Spleen (tissue), 7 donors: ENCODE measurements at regions not wholly inside any gene's neighbourhood (a gene's known extent, or its start where the extent isn't known, plus 50 kb on each side); places are given as distances from the start of the nearest gene placed in this dataset.

Experiments used
- POLR2A ChIP-seq, 3 donors: fragments of 450-650 bp; IDR thresholded peaks; one replicate each; pipeline ENCODE4 v1.5.1; 2017; ENCODE audit warnings: antibody characterized with exemption in 3 of 3, mild to moderate bottlenecking in 1 of 3
- POLR2AphosphoS5 ChIP-seq, 3 donors: sonication (generic); formaldehyde crosslinking; IDR thresholded peaks; one replicate each; pipeline ENCODE4 v1.5.1; 2017; ENCODE audit warnings: antibody characterized with exemption in 3 of 3
- TF ChIP-seq, protein P1 (sequence below), 11 experiments: fragments of 200-600 bp in 7 of 11; fragments of 450-650 bp in 4 of 11; sonication (generic) in 4 of 11; IDR thresholded peaks in 8 of 11; conservative IDR thresholded peaks in 3 of 11; 1 replicate in 7 of 11; 2 replicates in 4 of 11; pipeline versions ENCODE4 v1.4.0 to v1.8.0; 2016 to 2021; ENCODE audit warnings: antibody characterized with exemption in 11 of 11, inconsistent platforms in 4 of 11, mild to moderate bottlenecking in 1 of 11
- donor health status: DM: no; HTN: no; CAD: no; lungs with moderate emphysema.
- donor health status: DM: no; HTN: no; CAD: no.
- donor health status: DM: no; HTN: no; CAD: no.

DNA sequence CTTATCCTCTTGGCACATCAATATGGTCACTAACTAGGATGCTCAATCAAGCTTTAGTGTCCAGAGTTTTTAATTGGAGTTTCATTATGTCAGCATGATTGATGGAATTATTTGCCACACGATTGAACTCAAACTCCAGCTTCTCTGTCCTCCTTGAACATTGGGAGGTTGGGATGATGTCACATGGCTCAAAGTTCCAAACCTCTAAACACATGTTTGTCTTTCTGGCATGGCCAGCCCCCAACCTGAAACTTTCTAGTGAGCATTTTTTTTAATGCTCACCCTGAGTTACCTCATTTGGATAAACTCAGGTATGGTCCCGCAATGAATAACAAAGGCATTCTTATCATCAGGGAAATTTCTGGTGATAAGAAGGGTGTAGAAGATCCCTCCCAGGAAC lies 86.0 kb downstream of the RHOU start:
- TF ChIP-seq, protein P1, sequence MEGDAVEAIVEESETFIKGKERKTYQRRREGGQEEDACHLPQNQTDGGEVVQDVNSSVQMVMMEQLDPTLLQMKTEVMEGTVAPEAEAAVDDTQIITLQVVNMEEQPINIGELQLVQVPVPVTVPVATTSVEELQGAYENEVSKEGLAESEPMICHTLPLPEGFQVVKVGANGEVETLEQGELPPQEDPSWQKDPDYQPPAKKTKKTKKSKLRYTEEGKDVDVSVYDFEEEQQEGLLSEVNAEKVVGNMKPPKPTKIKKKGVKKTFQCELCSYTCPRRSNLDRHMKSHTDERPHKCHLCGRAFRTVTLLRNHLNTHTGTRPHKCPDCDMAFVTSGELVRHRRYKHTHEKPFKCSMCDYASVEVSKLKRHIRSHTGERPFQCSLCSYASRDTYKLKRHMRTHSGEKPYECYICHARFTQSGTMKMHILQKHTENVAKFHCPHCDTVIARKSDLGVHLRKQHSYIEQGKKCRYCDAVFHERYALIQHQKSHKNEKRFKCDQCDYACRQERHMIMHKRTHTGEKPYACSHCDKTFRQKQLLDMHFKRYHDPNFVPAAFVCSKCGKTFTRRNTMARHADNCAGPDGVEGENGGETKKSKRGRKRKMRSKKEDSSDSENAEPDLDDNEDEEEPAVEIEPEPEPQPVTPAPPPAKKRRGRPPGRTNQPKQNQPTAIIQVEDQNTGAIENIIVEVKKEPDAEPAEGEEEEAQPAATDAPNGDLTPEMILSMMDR (IDR thresholded peaks at IDR 0.05 in 8 of 11, conservative IDR thresholded peaks at IDR 0.05 in 3 of 11), result no peak
- TF ChIP-seq POLR2AphosphoS5 (IDR thresholded peaks at IDR 0.05) (no peak), POLR2A (IDR thresholded peaks at IDR 0.05) (no peak)
